ENCODE measurements at regions not wholly inside any gene's neighbourhood (a gene's known extent, or its start where the extent isn't known, plus 50 kb on each side); places are given as distances from the start of the nearest gene placed in this dataset.
"Not testable (repeated sequence)": the region's sequence is repeated elsewhere in the genome, so short reads cannot be mapped to it uniquely, and the experiment has no call there.

DNA sequence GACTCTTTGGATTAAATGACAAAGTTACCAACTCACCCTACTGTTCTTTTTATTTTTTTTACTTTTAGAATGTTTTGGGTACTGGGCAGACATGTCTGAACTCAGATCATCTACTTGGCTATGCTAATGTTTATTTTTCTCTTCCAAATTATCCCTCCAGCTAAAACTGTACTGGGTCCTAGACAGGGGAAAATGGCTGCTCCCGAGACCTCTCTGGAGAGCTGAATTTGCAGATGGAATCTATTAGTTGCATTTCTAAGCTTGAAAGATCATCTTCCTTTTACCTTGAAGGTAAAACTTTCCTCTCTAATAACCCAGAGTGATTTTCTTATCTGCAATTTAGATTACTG lies 197.5 kb upstream of the SEMA6A start:
- TF ChIP-seq POLR2AphosphoS5 (IDR thresholded peaks at IDR 0.05; ENCODE audit: low read depth, low read length) = no peak
- TF ChIP-seq POLR2A (IDR thresholded peaks at IDR 0.05; ENCODE audit: low read depth, low read length) = no peak
- no peak for TF ChIP-seq TAF1 (IDR thresholded peaks at IDR 0.05; ENCODE audit: borderline replicate concordance, low read depth, low read length)
- DNase-seq (ENCODE audit: insufficient read length) = no peak
- FAIRE-seq = no peak

- DNase-seq (ENCODE audit: insufficient read length) = no peak
- TF ChIP-seq POLR2AphosphoS5 (IDR thresholded peaks at IDR 0.05; ENCODE audit: low read depth, low read length) (no peak), POLR2A (IDR thresholded peaks at IDR 0.05; ENCODE audit: low read depth, low read length) (no peak), TAF1 (IDR thresholded peaks at IDR 0.05; ENCODE audit: borderline replicate concordance, low read depth, low read length) (no peak)
- FAIRE-seq = no peak
Measured at GRCh38 chr5:116771466-116772151, 197.0 kb upstream of the SEMA6A start.

DNA sequence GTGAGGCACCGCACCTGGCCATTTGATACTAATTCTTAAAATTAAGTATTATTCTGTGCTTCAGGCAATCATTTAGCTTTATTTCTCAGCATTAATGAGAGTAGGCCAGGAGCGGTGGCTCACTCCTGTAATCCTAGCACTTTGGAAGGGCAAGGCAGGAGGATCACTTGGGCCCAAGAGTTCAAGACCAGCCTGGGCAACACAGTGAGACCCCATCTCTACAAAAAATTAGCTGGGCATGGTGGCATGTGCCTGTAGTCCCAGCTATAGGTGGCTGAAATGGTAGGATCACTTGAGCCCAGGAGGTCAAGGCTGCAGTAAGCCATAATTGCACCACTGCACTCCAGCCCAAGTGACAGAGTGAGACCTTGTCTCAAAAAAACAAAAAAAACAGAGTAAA lies 195.3 kb upstream of the SEMA6A start:
- FAIRE-seq; DNase-seq (ENCODE audit: insufficient read length): not testable (repeated sequence)

GRCh38 chr5:116769470-116769869 lies 194.8 kb upstream of the SEMA6A start:
- no peak for DNase-seq (ENCODE audit: insufficient read length)
- no peak for TF ChIP-seq POLR2A (IDR thresholded peaks at IDR 0.05; ENCODE audit: low read depth, low read length)
- TF ChIP-seq POLR2AphosphoS5 (IDR thresholded peaks at IDR 0.05; ENCODE audit: low read depth, low read length) = no peak
- TF ChIP-seq TAF1 (IDR thresholded peaks at IDR 0.05; ENCODE audit: borderline replicate concordance, low read depth, low read length) = no peak
- FAIRE-seq = no peak

GRCh38 chr5:116766470-116766947 lies 191.9 kb upstream of the SEMA6A start:
- DNase-seq (ENCODE audit: insufficient read length) = peak; percentile 19
- no peak for TF ChIP-seq TAF1 (IDR thresholded peaks at IDR 0.05; ENCODE audit: borderline replicate concordance, low read depth, low read length)
- no peak for TF ChIP-seq POLR2A (IDR thresholded peaks at IDR 0.05; ENCODE audit: low read depth, low read length)
- TF ChIP-seq POLR2AphosphoS5 (IDR thresholded peaks at IDR 0.05; ENCODE audit: low read depth, low read length) = no peak
- peak; percentile 76 for FAIRE-seq

- DNase-seq (ENCODE audit: insufficient read length) = no peak
- FAIRE-seq = peak; percentile 65
- TF ChIP-seq POLR2AphosphoS5 (IDR thresholded peaks at IDR 0.05; ENCODE audit: low read depth, low read length) (no peak), TAF1 (IDR thresholded peaks at IDR 0.05; ENCODE audit: borderline replicate concordance, low read depth, low read length) (no peak), POLR2A (IDR thresholded peaks at IDR 0.05; ENCODE audit: low read depth, low read length) (no peak)
Measured at GRCh38 chr5:116765441-116765840, 190.8 kb upstream of the SEMA6A start.

DNA sequence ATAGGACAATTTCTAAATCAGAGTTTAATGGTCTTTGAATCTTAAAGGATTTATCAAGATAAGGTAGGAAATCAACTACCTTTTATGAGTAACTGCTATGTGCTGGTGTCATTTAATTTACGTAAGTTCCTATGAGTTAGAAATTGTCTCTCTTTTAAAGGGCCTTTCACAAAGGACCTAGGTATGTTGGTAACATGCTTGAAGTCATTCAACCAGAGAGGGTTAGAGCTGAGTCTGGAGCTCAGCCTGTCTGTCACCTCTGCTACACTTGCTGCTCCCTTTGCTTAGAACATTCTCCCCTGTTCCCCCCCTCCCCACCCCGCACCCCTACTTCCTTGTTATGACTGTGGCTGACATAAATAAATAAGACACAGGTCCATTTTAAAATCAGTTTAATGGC lies 190.3 kb upstream of the SEMA6A start:
- DNase-seq (ENCODE audit: insufficient read length) = no peak
- no peak for TF ChIP-seq POLR2A (IDR thresholded peaks at IDR 0.05; ENCODE audit: low read depth, low read length)
- TF ChIP-seq POLR2AphosphoS5 (IDR thresholded peaks at IDR 0.05; ENCODE audit: low read depth, low read length) = no peak
- no peak for TF ChIP-seq TAF1 (IDR thresholded peaks at IDR 0.05; ENCODE audit: borderline replicate concordance, low read depth, low read length)
- FAIRE-seq = no peak

DNA sequence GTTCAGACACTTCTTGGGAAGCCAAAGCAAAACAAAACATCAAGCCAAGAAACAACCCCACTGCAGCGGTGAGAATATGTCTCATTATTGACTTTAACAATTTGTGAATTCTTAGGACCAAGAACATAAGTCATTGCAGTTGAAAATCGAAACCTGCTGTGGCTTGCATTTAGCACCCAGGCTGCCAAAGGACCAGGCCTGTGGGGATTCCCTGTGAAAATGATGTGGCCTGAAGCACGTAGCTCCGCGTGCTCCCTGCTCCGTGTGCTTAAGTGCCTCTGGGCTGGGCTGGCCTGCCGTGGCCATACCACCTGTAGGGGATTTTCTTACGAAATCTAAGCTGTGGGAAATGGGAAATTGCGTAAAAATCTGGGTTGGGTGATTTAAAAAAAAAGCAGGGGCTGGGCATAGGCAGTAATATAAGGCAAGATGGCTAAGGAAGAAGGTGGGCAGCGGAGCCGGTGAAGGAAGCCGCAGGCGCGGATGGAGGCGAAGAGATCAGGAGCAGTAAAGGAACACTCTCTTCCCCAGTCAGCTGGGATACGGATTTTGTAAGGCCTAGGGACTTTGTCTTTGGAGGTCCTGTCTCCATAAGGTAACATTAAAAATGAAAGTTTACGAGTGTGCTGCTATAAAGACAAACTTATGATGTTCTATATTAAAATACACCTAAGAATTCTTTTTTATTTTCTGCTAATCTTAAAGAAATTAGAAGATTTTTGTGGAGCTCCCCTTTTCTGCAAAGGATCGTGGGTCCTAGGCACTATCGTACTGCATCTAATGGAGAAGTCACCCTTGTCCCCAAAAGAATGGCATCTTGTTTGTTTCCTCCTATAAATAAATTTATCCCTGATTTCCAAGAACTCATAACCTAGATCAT lies 189.6 kb upstream of the SEMA6A start:
- FAIRE-seq = peak; percentile 97
- peak; percentile 24 for DNase-seq (ENCODE audit: insufficient read length)
- no peak for TF ChIP-seq TAF1 (IDR thresholded peaks at IDR 0.05; ENCODE audit: borderline replicate concordance, low read depth, low read length)

DNA sequence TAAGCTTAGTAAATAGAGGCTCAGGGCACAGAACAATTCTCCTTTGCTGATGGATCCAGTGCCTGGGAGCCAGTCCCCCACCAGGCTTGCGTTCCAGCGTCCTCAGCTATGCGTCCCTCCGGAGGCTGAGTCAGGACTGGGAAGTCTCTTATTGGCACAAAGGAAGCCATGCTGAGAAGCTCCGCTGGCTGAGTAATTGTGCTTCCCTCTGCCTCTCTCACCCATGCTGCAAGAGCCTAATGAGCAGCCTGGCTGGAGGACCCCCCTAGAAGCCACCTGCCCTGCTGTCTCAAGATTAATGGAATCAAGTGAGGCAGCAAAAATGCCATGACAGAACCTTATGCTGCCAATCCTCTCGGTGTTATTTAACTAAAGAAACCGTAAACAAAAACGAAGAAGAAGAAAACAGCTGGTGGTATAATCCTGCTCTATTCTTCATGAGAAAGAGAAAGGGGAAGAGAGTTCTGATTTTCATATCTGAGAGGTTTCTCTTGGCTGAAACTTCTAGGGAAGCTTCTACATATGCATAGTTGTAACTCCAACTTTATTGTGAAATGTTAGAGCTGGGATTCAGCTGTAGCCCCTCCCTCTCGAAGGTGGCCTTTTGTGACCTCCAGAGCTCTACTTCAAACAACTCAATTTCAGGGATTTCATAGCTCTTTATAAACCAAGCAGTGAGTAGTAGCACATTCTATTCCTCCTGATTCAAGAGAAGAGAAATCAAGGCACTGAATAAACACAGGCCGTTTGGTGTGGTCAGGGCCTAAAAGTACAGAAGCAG lies 185.4 kb upstream of the SEMA6A start:
- DNase-seq (ENCODE audit: insufficient read length) = no peak
- FAIRE-seq = no peak

GRCh38 chr5:116757326-116757725 lies 182.7 kb upstream of the SEMA6A start:
- no peak for DNase-seq (ENCODE audit: insufficient read length)
- no peak for FAIRE-seq
- no peak for TF ChIP-seq POLR2AphosphoS5 (IDR thresholded peaks at IDR 0.05; ENCODE audit: low read depth, low read length)
- TF ChIP-seq POLR2A (IDR thresholded peaks at IDR 0.05; ENCODE audit: low read depth, low read length) = no peak
- no peak for TF ChIP-seq TAF1 (IDR thresholded peaks at IDR 0.05; ENCODE audit: borderline replicate concordance, low read depth, low read length)

More for the DNA sequence above, 185.4 kb upstream of the SEMA6A start:
- TF ChIP-seq POLR2A (IDR thresholded peaks at IDR 0.05; ENCODE audit: low read depth, low read length) = no peak
- no peak for TF ChIP-seq POLR2AphosphoS5 (IDR thresholded peaks at IDR 0.05; ENCODE audit: low read depth, low read length)
- TF ChIP-seq TAF1 (IDR thresholded peaks at IDR 0.05; ENCODE audit: borderline replicate concordance, low read depth, low read length) = no peak

- no peak for TF ChIP-seq POLR2AphosphoS5 (IDR thresholded peaks at IDR 0.05; ENCODE audit: low read depth, low read length)
- no peak for TF ChIP-seq POLR2A (IDR thresholded peaks at IDR 0.05; ENCODE audit: low read depth, low read length)
- no peak for TF ChIP-seq TAF1 (IDR thresholded peaks at IDR 0.05; ENCODE audit: borderline replicate concordance, low read depth, low read length)
- FAIRE-seq (no peak), DNase-seq (ENCODE audit: insufficient read length) (no peak)
Measured at GRCh38 chr5:116756531-116756930, 181.9 kb upstream of the SEMA6A start.

Measured in GM12892 (cell line).